BLaER1 (cell line): ENCODE measurements at regions not wholly inside any gene's neighbourhood (a gene's known extent, or its start where the extent isn't known, plus 50 kb on each side); places are given as distances from the start of the nearest gene placed in this dataset.

Experiments used
- H3K27ac ChIP-seq: shearing (Covaris generic); formaldehyde crosslinking; 2 replicates; pipeline ENCODE4 v1.8.1; 2022
- H3K27me3 ChIP-seq: shearing (Covaris generic); formaldehyde crosslinking; 2 replicates; pipeline ENCODE4 v1.8.1; 2022
- H3K36me3 ChIP-seq: shearing (Covaris generic); formaldehyde crosslinking; 2 replicates; pipeline ENCODE4 v1.8.1; 2022
- H3K4me1 ChIP-seq: shearing (Covaris generic); formaldehyde crosslinking; 2 replicates; pipeline ENCODE4 v1.8.1; 2022
- H3K4me2 ChIP-seq: shearing (Covaris generic); formaldehyde crosslinking; 2 replicates; pipeline ENCODE4 v1.8.1; 2022
- H3K4me3 ChIP-seq: shearing (Covaris generic); formaldehyde crosslinking; 2 replicates; pipeline ENCODE4 v1.8.1; 2022
- H3K9ac ChIP-seq: shearing (Covaris generic); formaldehyde crosslinking; 2 replicates; pipeline ENCODE4 v1.8.1; 2022
- H3K9me3 ChIP-seq: shearing (Covaris generic); formaldehyde crosslinking; 2 replicates; pipeline ENCODE4 v1.8.1; 2022
- H4K20me1 ChIP-seq: shearing (Covaris generic); formaldehyde crosslinking; 2 replicates; pipeline ENCODE4 v1.8.1; 2022
- Cebpa-rat ChIP-seq: shearing (Covaris generic); IDR thresholded peaks from 2 replicates; pipeline ENCODE4 v1.8.1; 2022

DNA sequence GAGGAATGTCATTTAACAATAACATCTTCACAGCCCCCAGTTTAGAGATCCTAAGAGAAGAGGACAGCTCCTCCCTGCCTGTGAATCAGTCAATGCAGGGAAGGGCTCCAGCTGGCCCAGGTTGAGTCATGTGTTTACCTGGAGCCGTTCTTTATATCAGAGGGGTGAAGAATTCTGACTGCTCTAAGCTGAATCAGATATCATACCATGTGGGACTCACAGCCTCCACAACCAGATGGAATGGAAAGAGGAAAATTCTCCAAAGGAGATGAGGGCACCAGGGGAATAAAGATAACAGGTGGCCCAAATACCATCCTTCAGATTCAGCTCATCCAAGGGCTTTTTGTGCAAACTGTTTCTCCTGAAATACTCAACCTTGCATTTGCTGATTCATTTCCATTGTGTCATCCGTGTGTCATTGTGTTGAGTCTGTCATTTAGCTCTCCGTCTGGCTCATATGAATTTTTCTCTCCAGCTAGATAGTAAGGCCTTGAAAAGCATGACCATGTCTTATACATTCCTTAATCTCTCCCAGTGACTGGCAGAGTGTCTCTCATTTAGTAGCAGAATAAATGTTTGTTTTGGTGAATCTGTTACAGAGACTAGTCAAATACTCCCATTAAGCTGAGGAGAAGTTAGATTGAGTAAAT is 217.9 kb downstream of the RFC3 start:
- Histone ChIP-seq H3K4me2 (no peak overlapping the region), H3K27ac (no peak overlapping the region)

DNA sequence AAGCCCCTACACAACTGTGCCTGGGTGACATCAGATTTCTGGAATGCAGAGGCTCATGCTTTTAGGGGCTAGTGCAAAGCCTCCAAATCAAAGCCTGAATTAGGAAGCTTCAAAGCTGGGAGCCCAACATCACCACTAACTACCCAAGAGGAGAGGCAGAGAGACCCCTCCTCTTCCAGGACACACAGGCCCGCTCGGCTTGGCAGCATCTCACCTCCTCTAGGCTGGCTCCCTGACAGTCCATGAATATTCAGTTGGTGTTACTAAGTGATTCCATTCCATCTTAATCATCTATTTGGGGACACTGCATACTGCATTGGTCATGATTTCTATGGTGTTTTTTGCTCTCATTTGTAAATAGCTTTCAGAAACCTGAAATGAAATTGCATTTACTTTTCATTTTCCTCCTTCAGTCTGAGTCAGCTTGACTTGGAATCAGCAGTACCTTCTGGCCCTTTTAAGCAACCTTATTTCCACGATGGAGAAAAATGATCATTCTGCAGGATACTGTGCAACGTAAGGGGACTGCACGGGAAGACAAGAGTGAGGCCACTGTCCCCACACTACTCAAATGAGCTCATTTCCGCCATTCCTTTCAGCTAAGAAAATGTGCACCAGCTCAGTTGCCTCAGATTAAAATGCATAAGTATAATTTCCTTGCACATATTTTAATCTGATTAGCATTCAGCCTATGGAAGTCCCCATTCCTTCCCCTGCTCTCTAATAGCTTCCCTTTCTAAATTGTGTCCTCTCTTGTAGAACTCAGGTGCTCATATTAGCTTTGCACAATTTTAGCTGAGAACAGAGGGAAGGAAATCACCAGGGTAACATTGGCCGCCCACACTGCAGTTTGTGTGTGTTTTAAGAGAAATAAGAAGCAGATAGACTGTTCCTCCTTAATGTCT is 219.9 kb downstream of the RFC3 start:
- Histone ChIP-seq H3K36me3 (no peaks in the 10 kb centered on the region), H3K27ac (no peak overlapping the region), H3K4me1 (no peaks in the 10 kb centered on the region), H4K20me1 (no peaks in the 10 kb centered on the region), H3K9me3 (no peaks in the 10 kb centered on the region), H3K9ac (no peak overlapping the region), H3K27me3 (no peaks in the 10 kb centered on the region), H3K4me3 (no peak overlapping the region), H3K4me2 (no peak overlapping the region)
- TF ChIP-seq Cebpa-rat, result no peak

More for the DNA sequence above, 217.9 kb downstream of the RFC3 start:
- H3K4me3 ChIP-seq, result no peak overlapping the region
- no peaks in the 10 kb centered on the region for H3K36me3 ChIP-seq
- no peak overlapping the region for H3K9ac ChIP-seq
- H3K27me3 ChIP-seq, result no peaks in the 10 kb centered on the region
- no peaks in the 10 kb centered on the region for H3K9me3 ChIP-seq
- no peaks in the 10 kb centered on the region for H4K20me1 ChIP-seq
- TF ChIP-seq Cebpa-rat, result no peak
- H3K4me1 ChIP-seq, result no peaks in the 10 kb centered on the region

DNA sequence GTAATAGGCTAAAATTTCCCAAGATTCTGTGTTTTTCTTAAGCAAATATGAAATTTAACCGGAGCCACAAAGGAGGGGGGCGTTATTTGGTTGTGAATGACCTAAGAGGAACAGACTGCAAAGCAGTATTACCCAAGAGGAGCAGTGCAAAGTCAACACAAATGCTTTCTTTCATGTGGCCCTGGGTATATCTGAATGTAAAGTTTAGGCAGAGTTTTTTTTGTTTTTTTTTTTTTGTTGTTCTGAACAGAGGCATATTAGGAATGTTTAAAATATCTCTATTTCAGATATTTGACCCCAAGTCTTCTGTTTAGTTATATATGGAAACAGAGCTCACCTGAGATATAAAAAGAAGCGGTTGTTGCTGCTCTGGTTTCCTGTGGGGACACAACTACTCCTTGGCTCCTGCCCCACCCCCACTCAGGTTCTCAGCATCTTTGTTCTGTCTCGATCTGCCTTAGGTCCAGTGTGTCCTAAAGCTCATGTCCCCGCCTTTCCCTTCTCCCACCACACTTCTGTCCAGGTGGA is 220.7 kb downstream of the RFC3 start:
- Histone ChIP-seq H3K36me3 (no peaks in the 10 kb centered on the region), H3K4me2 (no peak overlapping the region), H3K9me3 (no peaks in the 10 kb centered on the region), H3K4me3 (no peak overlapping the region), H3K9ac (no peak overlapping the region), H3K27me3 (no peaks in the 10 kb centered on the region), H4K20me1 (no peaks in the 10 kb centered on the region), H3K4me1 (no peaks in the 10 kb centered on the region), H3K27ac (no peak overlapping the region)
- TF ChIP-seq Cebpa-rat, result no peak

DNA sequence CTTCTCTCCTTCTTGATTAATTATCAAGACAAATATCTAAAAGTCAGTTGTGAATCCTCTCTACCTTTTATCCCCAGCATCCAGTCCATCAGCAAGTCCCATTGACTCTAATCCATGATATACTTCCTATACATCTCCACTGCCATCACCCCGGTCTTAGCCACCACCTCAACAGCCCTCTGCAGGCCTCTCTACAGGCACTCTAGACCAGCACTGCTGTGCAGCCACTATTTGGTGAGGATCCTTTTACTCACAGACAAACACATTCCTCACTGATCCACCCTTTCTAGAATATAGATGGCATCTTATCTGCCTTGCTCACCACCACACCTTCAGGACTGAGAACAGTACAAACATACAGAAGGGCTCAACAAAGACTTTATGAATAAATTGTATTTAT is 221.7 kb downstream of the RFC3 start:
- Histone ChIP-seq H3K9me3 (no peaks in the 10 kb centered on the region), H3K9ac (no peak overlapping the region), H3K4me1 (no peaks in the 10 kb centered on the region), H4K20me1 (no peaks in the 10 kb centered on the region), H3K36me3 (no peaks in the 10 kb centered on the region), H3K4me2 (no peak overlapping the region), H3K27me3 (no peaks in the 10 kb centered on the region), H3K27ac (no peak overlapping the region), H3K4me3 (no peak overlapping the region)
- no peak for TF ChIP-seq Cebpa-rat

DNA sequence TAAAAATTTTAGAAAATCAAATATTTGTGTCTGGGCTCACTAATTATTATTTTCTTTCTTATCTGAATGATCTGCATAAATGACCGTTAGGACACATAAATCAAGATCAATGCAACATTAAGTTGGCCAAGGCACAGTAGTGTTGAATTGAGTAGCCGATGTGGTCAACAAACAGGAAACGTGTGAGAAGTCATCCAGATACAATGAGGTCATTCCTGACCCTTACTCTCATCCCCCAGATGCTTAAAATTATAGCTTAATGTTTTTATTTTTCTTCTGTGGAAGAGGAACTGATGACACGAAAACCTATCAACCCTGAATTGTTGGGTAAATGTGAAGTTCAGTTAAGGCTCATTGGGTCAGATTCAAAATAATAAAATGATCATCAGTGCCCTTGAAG is 222.9 kb downstream of the RFC3 start:
- Histone ChIP-seq H3K27ac (no peak overlapping the region), H3K4me2 (no peak overlapping the region), H3K27me3 (no peaks in the 10 kb centered on the region), H3K4me1 (no peaks in the 10 kb centered on the region), H3K9ac (no peak overlapping the region), H3K4me3 (no peak overlapping the region), H3K9me3 (no peaks in the 10 kb centered on the region), H3K36me3 (no peaks in the 10 kb centered on the region), H4K20me1 (no peaks in the 10 kb centered on the region)
- no peak for TF ChIP-seq Cebpa-rat

DNA sequence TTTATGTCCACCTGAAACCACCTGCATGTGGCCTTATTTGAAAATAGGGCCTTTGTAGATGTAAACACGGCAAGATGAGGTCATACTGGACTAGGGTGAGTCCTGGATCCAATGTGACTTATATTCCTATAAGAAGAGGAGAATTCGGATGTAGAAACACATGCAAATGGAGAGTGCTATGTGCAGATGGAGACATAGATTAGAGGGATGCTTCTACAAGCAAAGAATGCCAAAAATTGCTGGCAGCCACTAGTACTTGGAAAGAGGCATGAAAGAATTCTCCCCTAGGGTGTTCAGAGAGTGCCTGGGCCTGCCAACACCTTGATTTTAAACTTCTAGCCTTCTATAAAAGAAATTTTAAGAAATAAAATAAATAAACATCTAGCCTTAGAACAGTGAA is 226.1 kb downstream of the RFC3 start:
- no peaks in the 10 kb centered on the region for H4K20me1 ChIP-seq
- no peaks in the 10 kb centered on the region for H3K9me3 ChIP-seq
- H3K27ac ChIP-seq, result no peak overlapping the region

DNA sequence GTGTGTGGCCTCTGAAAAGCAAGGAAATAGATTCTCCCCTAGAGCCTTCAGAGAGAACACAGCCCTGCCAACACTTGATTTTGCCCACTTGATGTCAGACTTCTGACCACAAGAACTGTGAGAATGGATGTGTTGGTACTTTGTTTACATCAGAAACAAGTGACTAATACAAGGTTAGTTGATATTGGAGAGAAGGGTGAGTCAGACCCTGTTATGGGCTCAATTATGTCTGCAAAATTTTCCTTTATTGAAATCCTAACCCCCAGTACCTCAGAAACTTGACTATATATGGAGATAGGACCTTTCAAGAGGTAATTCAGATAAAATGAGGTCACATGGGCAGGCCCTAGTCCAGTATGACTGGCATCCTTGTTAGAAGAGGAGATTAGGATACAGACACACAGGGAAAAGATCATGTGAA is 226.7 kb downstream of the RFC3 start:
- H3K4me3 ChIP-seq, result no peak overlapping the region
- H3K9me3 ChIP-seq, result no peaks in the 10 kb centered on the region
- no peak for TF ChIP-seq Cebpa-rat
- H3K27me3 ChIP-seq, result no peaks in the 10 kb centered on the region
- H3K9ac ChIP-seq, result no peak overlapping the region
- no peaks in the 10 kb centered on the region for H4K20me1 ChIP-seq
- no peak overlapping the region for H3K4me2 ChIP-seq
- no peak overlapping the region for H3K27ac ChIP-seq
- no peaks in the 10 kb centered on the region for H3K4me1 ChIP-seq
- H3K36me3 ChIP-seq, result no peaks in the 10 kb centered on the region

More for the DNA sequence above, 226.1 kb downstream of the RFC3 start:
- Histone ChIP-seq H3K4me1 (no peaks in the 10 kb centered on the region), H3K9ac (no peak overlapping the region), H3K36me3 (no peaks in the 10 kb centered on the region), H3K27me3 (no peaks in the 10 kb centered on the region), H3K4me2 (no peak overlapping the region), H3K4me3 (no peak overlapping the region)
- no peak for TF ChIP-seq Cebpa-rat

DNA sequence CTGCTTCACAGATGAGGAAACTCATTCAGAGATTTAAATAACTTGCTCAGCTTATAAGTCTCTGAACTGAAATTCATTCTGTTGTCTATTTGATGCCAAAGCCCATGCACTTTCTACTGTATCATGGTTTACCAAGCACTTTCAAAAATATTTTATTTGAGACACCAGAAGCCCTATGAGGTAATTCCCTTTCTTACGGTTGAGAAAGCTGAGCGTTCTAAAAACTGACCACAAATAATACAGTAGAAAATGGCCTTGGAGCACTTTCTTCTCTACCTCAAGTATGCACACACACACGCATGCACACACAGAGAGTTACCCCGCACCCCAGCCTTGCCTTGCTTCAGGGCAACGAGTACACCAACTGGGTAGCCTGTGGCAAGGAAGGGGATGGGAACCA is 228.5 kb downstream of the RFC3 start:
- Histone ChIP-seq H3K4me2 (no peak overlapping the region), H3K27ac (no peak overlapping the region), H3K9ac (no peak overlapping the region), H3K4me3 (no peak overlapping the region), H4K20me1 (no peaks in the 10 kb centered on the region), H3K36me3 (no peaks in the 10 kb centered on the region), H3K9me3 (no peaks in the 10 kb centered on the region), H3K4me1 (no peaks in the 10 kb centered on the region), H3K27me3 (no peaks in the 10 kb centered on the region)
- no peak for TF ChIP-seq Cebpa-rat

DNA sequence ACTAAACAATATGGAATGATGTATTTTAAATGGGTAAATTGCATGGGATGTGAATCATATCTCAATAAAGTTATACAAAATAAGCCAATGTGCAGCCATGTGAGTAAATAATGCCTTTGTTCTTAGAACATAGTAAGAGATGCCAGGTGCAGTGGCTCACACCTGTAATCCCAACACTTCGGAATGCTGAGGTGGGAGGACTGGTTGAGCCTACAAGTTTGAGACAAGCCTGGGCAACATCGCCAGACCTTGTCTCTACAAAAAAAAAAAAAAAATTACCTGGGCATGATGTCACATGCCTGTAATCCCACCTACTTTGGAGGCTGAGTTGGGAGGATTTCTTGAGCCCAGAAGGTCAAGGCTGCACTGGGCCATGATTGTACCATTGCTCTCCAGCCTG is 230.7 kb downstream of the RFC3 start:
- no peak overlapping the region for H3K9ac ChIP-seq
- H3K27ac ChIP-seq, result no peak overlapping the region
- no peaks in the 10 kb centered on the region for H4K20me1 ChIP-seq
- H3K4me2 ChIP-seq, result no peak overlapping the region
- H3K9me3 ChIP-seq, result no peaks in the 10 kb centered on the region
- H3K4me1 ChIP-seq, result no peaks in the 10 kb centered on the region
- no peak for TF ChIP-seq Cebpa-rat
- no peak overlapping the region for H3K4me3 ChIP-seq
- no peaks in the 10 kb centered on the region for H3K36me3 ChIP-seq
- no peaks in the 10 kb centered on the region for H3K27me3 ChIP-seq

DNA sequence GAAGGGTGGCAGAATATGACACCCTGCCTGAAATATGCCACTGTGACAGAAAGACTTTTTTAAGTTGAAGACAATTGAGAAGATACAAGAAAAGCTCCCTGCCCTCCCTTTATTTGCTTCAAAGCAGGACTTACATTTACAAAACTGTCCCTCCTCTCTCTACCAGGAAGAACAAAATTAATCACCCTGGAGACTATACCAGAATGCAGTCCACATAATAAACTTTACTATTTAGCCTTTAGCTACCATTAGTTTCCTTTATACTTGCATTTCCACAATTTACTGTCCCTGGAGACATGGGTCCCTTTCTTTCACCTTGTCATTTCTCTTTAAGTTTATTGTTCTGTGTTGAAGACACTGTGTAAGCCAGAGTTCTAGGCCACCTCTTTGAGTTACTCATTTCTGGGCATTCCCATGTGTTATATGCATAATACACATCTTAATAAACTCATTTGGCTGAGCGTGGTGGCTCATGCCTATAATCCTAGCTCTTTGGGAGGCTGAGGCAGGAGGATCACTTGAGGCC is 238.8 kb downstream of the RFC3 start:
- no peak overlapping the region for H3K9ac ChIP-seq
- H4K20me1 ChIP-seq, result no peaks in the 10 kb centered on the region
- H3K4me2 ChIP-seq, result no peak overlapping the region
- TF ChIP-seq Cebpa-rat, result no peak
- no peak overlapping the region for H3K27ac ChIP-seq
- H3K36me3 ChIP-seq, result no peaks in the 10 kb centered on the region
- no peak overlapping the region for H3K4me3 ChIP-seq
- H3K4me1 ChIP-seq, result peaks cover 12% of the 10 kb centered on the region
- no peaks in the 10 kb centered on the region for H3K9me3 ChIP-seq
- no peaks in the 10 kb centered on the region for H3K27me3 ChIP-seq
